ENCODE measurements at regions not wholly inside any gene's neighbourhood (a gene's known extent, or its start where the extent isn't known, plus 50 kb on each side); places are given as distances from the start of the nearest gene placed in this dataset.
"Not testable (repeated sequence)": the region's sequence is repeated elsewhere in the genome, so short reads cannot be mapped to it uniquely, and the experiment has no call there.

- Histone ChIP-seq H3K4me1 (ENCODE audit: control insufficient read depth in 1 of 2, low read depth in 2 of 2) (peaks cover 0 to 5% of the 10 kb centered on the region in 2 donors), H3K36me3 (no peaks in the 10 kb centered on the region), H3K27ac (no peak overlapping the region), H3K9me3 (no peaks in the 10 kb centered on the region), H3K4me3 (no peak overlapping the region), H3K27me3 (replicated peaks; ENCODE audit: insufficient read depth) (no peaks in the 10 kb centered on the region)
- TF ChIP-seq CTCF (IDR thresholded peaks at IDR 0.05) = no peak
- ATAC-seq (ENCODE audit: insufficient number of reproducible peaks, low FRiP score, low read depth) (no peak), DNase-seq (ENCODE audit: low spot score) (no peak)
These were observed 173.9 kb downstream of the LAT start for GRCh38 chr16:29158785-29159184.

GRCh38 chr16:29158031-29158784 is 173.4 kb downstream of the LAT start:
- peak overlapping the region in 1 of 2 donors; percentile 31 for H3K27ac ChIP-seq
- not testable (repeated sequence) for H3K9me3 ChIP-seq; H3K4me1 ChIP-seq (ENCODE audit: control insufficient read depth in 1 of 2, low read depth in 2 of 2); H3K36me3 ChIP-seq; ATAC-seq (ENCODE audit: insufficient number of reproducible peaks, low FRiP score, low read depth); H3K4me3 ChIP-seq; H3K27me3 ChIP-seq (replicated peaks; ENCODE audit: insufficient read depth); DNase-seq (ENCODE audit: low spot score)

GRCh38 chr16:29157051-29157923 is 172.4 kb downstream of the LAT start:
- not testable (repeated sequence) for H3K36me3 ChIP-seq; H3K9me3 ChIP-seq; DNase-seq (ENCODE audit: low spot score); H3K27me3 ChIP-seq (replicated peaks; ENCODE audit: insufficient read depth); H3K4me1 ChIP-seq (ENCODE audit: control insufficient read depth in 1 of 2, low read depth in 2 of 2); H3K4me3 ChIP-seq; ATAC-seq (ENCODE audit: insufficient number of reproducible peaks, low FRiP score, low read depth)
- peak overlapping the region in 1 of 2 donors; percentile 31 for H3K27ac ChIP-seq

- Histone ChIP-seq H3K9me3 (no peaks in the 10 kb centered on the region), H3K36me3 (no peaks in the 10 kb centered on the region), H3K4me3 (no peak overlapping the region), H3K4me1 (ENCODE audit: control insufficient read depth in 1 of 2, low read depth in 2 of 2) (peaks cover 0 to 5% of the 10 kb centered on the region in 2 donors), H3K27me3 (replicated peaks; ENCODE audit: insufficient read depth) (no peaks in the 10 kb centered on the region), H3K27ac (peak overlapping the region in 1 of 2 donors; percentile 10)
- DNase-seq (ENCODE audit: low spot score) = no peak
- no peak for TF ChIP-seq CTCF (IDR thresholded peaks at IDR 0.05)
- ATAC-seq (ENCODE audit: insufficient number of reproducible peaks, low FRiP score, low read depth) = no peak
These were observed 171.7 kb downstream of the LAT start for GRCh38 chr16:29156511-29156910.

GRCh38 chr16:29155866-29156200 is 171.0 kb downstream of the LAT start:
- ATAC-seq (ENCODE audit: insufficient number of reproducible peaks, low FRiP score, low read depth); H3K4me1 ChIP-seq (ENCODE audit: control insufficient read depth in 1 of 2, low read depth in 2 of 2); H3K36me3 ChIP-seq; DNase-seq (ENCODE audit: low spot score); H3K4me3 ChIP-seq; H3K9me3 ChIP-seq; H3K27ac ChIP-seq; H3K27me3 ChIP-seq (replicated peaks; ENCODE audit: insufficient read depth): not testable (repeated sequence)

- H3K4me3 ChIP-seq; DNase-seq (ENCODE audit: low spot score); H3K36me3 ChIP-seq; H3K27me3 ChIP-seq (replicated peaks; ENCODE audit: insufficient read depth); ATAC-seq (ENCODE audit: insufficient number of reproducible peaks, low FRiP score, low read depth); H3K9me3 ChIP-seq; H3K4me1 ChIP-seq (ENCODE audit: control insufficient read depth in 1 of 2, low read depth in 2 of 2); H3K27ac ChIP-seq: not testable (repeated sequence)
These were observed 170.4 kb downstream of the LAT start for GRCh38 chr16:29155131-29155865.

Data from thoracic aorta (tissue), 2 donors.